DOHH2 (cell line): ENCODE measurements at regions not wholly inside any gene's neighbourhood (a gene's known extent, or its start where the extent isn't known, plus 50 kb on each side); places are given as distances from the start of the nearest gene placed in this dataset.

Experiments used
- CTCF ChIP-seq: fragments of 200-600 bp; sonication (generic); IDR thresholded peaks from one replicate; pipeline ENCODE4 v1.5.1; 2014; ENCODE audit warnings: antibody characterized with exemption, mild to moderate bottlenecking, low read depth, low read length; ENCODE audit not compliant: poor library complexity, severe bottlenecking
- EZH2phosphoT487 ChIP-seq: fragments of 200-600 bp; sonication (generic); IDR thresholded peaks from 2 replicates; pipeline ENCODE4 v1.6.1; 2017; ENCODE audit warnings: borderline replicate concordance, mild to moderate bottlenecking, antibody characterized with exemption, low read length, moderate library complexity, mixed read lengths

GRCh38 chr5:57316798-57317327 lies 143.0 kb downstream of the GPBP1 start:
- TF ChIP-seq CTCF (no peak), EZH2phosphoT487 (no peak)
